Mesodermal cell (in vitro differentiated cells): ENCODE measurements at regions not wholly inside any gene's neighbourhood (a gene's known extent, or its start where the extent isn't known, plus 50 kb on each side); places are given as distances from the start of the nearest gene placed in this dataset.

Experiments
- H3K27ac ChIP-seq: 2 replicates; pipeline ENCODE4 v1.7.0; 2013; ENCODE audit warnings: mild to moderate bottlenecking, low read depth, low read length, moderate library complexity; ENCODE audit not compliant: severe bottlenecking
- H3K36me3 ChIP-seq: 2 replicates; pipeline ENCODE4 v1.7.1; 2013; ENCODE audit warnings: mild to moderate bottlenecking, low read length, moderate library complexity; ENCODE audit not compliant: control insufficient read depth, insufficient read depth
- H3K4me1 ChIP-seq: one replicate; pipeline ENCODE4 v1.7.1; 2013; ENCODE audit warnings: mild to moderate bottlenecking, low read length; ENCODE audit not compliant: insufficient read depth, control insufficient read depth, poor library complexity, severe bottlenecking
- H3K4me3 ChIP-seq: 2 replicates; pipeline ENCODE4 v1.7.0; 2013; ENCODE audit warnings: low read length, control low read depth, mild to moderate bottlenecking; ENCODE audit not compliant: insufficient read depth, poor library complexity, severe bottlenecking; ENCODE audit errors: extremely low read depth
- H3K9me3 ChIP-seq: 2 replicates; pipeline ENCODE4 v1.7.1; 2013; ENCODE audit warnings: mild to moderate bottlenecking, low read length, moderate library complexity; ENCODE audit not compliant: control insufficient read depth
- WGBS, 2 experiments: methylation state at CpG; one replicate each; pipeline ENCODE4 v1.1.5; 2013; ENCODE audit warnings: missing lambda C conversion rate in 2 of 2; ENCODE audit not compliant: insufficient coverage in 2 of 2; 5-methylcytosine and 5-hydroxymethylcytosine counted together

DNA sequence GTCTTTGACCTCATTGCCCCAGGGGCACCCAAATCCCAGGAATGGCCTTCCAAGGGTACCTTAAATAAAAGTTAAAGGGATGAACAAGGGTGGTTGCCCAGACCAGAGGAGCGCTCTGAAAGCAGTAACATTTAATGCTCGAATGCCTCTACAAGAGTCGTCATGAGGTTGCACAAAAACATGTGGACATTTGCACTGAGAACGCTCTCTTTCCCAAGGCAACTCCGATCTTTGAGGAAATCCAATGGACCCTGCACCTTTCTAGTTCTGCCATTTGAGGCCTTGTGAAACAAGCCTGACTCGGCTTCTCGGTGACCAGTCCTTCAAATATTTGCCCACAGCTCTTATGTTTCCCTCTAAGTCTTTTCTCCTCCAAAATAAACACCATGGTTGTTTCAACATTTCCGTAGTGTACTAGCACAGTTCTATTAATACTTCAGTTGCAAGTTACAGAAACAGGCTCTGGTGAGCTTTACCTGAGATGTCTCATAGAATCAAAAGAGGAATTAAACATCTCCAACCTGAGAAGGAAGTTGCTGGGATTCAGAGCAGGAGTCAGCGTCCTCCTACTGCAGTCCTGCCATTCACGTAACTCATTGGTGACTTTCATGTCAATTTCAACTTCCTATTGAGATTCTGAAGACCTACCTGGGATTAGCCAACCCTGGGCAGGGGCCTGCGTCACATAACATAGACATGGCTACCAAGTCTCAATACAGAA, 168.8 kb upstream of the RAI14 start:
- no peaks in the 10 kb centered on the region for H3K36me3 ChIP-seq
- H3K27ac ChIP-seq: peak overlapping the region; percentile 13
- H3K4me1 ChIP-seq: peaks cover 29% of the 10 kb centered on the region
- WGBS, 2 experiments: 95 to 98% methylated on average over 8 to 10 of the region's 11 CpGs
- no peaks in the 10 kb centered on the region for H3K9me3 ChIP-seq
- no peak overlapping the region for H3K4me3 ChIP-seq

DNA sequence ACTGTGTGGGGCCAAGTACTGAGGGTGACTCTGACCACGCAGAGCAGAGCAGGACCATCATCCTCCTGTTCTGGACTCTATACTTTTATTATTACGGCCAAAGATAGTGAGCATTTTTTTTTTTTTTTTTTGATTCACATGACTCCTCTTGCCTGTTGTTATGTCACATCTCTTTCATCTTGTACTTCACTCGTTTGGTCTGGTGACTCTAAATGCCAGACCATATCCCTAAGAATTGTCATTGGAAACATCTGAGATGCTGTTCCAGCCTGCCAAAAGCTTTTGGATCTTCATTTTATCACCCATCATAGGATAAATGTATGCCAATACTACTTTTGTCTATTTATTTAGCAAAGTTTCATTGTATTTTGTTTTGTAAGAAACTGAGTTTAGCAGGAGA, 168.2 kb upstream of the RAI14 start:
- H3K27ac ChIP-seq: no peak overlapping the region
- H3K9me3 ChIP-seq: no peaks in the 10 kb centered on the region
- peaks cover 29% of the 10 kb centered on the region for H3K4me1 ChIP-seq
- H3K36me3 ChIP-seq: no peaks in the 10 kb centered on the region
- no peak overlapping the region for H3K4me3 ChIP-seq
- WGBS, 2 experiments: 91 to 95% methylated on average over 1 to 2 of the region's 3 CpGs

DNA sequence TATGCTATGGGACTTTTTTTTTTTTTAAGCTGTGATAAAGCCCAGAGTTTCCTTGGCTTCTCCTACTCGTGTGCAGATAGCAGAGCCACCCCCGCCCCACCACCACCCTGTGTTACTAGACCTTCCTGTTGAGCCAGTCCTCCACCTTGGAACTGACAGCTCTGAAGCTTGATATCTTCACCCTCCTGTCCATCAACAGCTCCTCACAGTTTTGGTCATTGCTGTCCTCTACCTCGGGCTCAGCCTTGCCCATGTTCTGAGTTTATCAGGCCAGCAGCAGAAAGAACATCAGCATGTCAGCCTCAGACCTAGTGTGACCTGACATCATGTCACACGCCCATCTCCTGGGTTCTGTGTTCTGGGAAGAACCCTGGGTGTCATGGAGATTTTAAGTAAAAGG, 167.1 kb upstream of the RAI14 start:
- Histone ChIP-seq H3K27ac (no peak overlapping the region), H3K4me1 (peaks cover 29% of the 10 kb centered on the region), H3K36me3 (no peaks in the 10 kb centered on the region), H3K4me3 (no peak overlapping the region), H3K9me3 (no peaks in the 10 kb centered on the region)
- 58 to 90% methylated on average over 2 of the region's 4 CpGs for WGBS, 2 experiments

DNA sequence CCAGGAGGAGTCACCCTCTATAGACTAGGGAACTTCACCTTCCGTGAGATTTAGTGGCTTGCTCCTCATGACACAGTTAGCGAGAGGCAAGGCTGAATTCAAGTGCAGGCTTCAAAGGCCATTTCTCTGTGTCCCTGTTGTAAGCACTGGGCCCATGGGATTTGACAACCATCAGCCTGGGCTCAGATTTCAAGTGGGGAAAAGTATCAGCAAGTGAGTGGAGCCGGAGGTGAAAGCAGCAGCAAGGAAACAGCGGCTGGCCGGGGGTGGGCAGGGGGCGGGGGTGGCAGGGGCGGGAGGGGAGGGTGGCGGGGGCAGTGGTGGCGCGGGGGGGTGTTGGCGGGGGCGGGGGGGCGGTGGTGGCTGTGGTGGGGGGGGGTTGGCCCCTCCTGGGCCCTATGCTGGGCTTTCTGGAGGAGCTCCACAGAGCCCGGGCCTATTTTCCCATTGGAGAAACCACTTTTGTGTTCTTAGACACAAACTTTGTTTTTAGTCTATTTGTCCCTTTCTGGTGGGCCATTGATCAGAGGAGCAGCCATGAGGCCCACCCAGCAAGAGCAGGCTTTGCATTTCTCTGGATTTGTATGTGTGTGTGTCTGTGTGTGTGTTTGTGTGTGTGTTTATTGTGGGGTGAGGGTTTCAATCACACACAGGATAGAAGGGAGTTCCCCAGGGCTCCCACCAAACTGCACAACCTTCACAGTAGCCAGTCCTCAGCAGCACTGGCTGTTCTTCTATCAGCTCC, 165.4 kb upstream of the RAI14 start:
- H3K4me3 ChIP-seq: no peak overlapping the region
- H3K9me3 ChIP-seq: no peaks in the 10 kb centered on the region
- H3K4me1 ChIP-seq: peaks cover 29% of the 10 kb centered on the region
- H3K36me3 ChIP-seq: no peaks in the 10 kb centered on the region
- peak overlapping the region; percentile 76 for H3K27ac ChIP-seq
- WGBS, 2 experiments: 16 to 17% methylated on average over 3 of the region's 14 CpGs

DNA sequence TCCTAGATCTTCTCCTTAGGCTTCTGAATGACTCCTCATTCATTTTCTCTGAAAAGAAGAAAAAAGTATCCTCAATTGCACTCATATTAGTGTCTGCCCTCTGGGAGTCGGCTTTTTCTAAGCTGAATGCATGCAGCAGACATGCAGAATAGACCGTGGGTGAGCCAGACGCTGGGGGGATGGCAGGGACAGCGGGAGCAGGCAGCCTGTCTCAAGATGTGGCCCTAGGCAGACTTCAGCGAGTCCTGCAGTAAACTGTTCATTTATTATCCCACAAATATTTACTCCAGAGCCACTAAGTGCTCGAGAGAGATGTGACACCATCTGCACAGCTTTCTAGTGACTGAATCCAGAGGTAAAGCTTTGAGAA, 164.9 kb upstream of the RAI14 start:
- no peaks in the 10 kb centered on the region for H3K36me3 ChIP-seq
- no peak overlapping the region for H3K4me3 ChIP-seq
- H3K9me3 ChIP-seq: no peaks in the 10 kb centered on the region
- H3K27ac ChIP-seq: peak overlapping the region; percentile 76
- H3K4me1 ChIP-seq: peaks cover 29% of the 10 kb centered on the region
- 40 to 49% methylated on average over 6 of the region's 6 CpGs for WGBS, 2 experiments

DNA sequence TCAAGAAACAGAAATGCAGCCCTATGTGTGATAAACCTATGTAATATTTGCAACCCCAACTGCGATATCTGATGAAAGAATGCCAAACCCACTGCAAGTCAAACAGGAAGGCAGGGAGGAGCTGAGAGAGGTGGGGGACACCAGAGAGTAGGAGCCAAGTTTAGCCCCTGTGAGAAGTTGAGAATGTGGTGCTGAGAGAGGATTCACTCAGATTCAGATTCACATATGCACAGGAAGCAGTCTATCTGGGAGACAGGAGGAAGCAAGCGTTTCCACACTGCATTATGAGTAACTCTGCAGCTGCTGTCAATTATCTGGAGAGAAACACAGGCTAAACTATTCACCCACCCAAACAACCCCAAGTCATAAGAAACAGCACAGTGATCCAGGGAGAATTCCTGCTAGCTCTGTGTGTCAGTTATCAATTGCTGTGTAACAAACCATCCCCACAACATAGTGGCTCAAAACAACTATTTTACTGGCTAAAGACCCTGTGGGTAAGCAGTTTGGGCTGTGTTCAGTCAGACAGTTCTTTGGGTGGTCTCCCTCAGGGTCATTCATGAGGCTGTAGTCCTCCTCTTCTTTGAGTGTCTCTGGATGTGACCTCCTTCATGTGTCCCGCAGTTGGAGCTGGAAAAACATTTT, 161.9 kb upstream of the RAI14 start:
- H3K9me3 ChIP-seq: no peaks in the 10 kb centered on the region
- no peak overlapping the region for H3K27ac ChIP-seq
- H3K4me1 ChIP-seq: peaks cover 27% of the 10 kb centered on the region
- H3K4me3 ChIP-seq: no peak overlapping the region
- no peaks in the 10 kb centered on the region for H3K36me3 ChIP-seq
- 100% methylated on average over 1 of the region's 3 CpGs for WGBS, 2 experiments

DNA sequence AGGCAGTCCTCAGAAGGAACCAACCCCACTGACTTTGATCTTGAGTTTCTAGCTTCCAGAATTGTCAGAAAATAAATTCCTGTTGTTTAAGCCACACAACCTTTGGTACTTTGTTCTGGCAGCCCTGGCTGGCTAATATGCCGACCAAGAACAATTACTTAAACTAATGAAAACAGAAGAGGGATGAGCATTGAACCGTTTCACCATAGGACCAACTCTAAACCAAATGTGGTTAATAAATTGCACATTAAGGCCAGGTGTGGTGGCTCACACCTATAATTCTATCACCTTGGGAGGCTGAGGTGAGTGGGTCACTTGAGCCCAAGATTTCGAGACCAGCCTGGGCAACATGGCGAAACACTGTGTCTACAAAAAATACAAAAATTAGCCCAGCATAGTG, 160.9 kb upstream of the RAI14 start:
- Histone ChIP-seq H3K9me3 (no peaks in the 10 kb centered on the region), H3K36me3 (no peaks in the 10 kb centered on the region), H3K4me1 (peaks cover 30% of the 10 kb centered on the region), H3K4me3 (no peak overlapping the region), H3K27ac (no peak overlapping the region)
- 88 to 93% methylated on average over 3 to 4 of the region's 4 CpGs for WGBS, 2 experiments

DNA sequence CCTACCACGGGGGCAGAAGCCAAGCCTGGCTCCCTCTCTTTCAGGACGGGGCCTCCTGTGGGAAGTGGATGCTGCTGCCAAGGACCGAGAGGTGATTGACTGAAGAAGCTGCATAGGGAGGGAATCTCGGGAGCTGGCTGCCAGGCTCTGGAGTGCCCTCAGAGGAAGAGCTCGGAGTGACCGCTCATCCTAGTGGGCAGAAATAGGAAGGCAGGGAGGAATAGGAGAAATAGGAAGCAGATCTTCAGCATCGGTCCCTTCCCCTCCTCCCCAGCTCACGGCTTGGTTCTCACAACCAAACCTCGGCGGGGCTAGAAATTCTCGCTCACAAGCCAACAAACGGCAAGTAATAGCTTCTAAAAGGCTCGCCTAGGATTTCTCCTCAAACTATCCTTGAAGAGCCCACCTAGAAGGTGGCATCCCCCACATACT, 159.9 kb upstream of the RAI14 start:
- Histone ChIP-seq H3K36me3 (no peaks in the 10 kb centered on the region), H3K27ac (no peak overlapping the region), H3K4me1 (peaks cover 21% of the 10 kb centered on the region), H3K4me3 (no peak overlapping the region), H3K9me3 (no peaks in the 10 kb centered on the region)
- 75 to 78% methylated on average over 10 to 11 of the region's 13 CpGs for WGBS, 2 experiments

DNA sequence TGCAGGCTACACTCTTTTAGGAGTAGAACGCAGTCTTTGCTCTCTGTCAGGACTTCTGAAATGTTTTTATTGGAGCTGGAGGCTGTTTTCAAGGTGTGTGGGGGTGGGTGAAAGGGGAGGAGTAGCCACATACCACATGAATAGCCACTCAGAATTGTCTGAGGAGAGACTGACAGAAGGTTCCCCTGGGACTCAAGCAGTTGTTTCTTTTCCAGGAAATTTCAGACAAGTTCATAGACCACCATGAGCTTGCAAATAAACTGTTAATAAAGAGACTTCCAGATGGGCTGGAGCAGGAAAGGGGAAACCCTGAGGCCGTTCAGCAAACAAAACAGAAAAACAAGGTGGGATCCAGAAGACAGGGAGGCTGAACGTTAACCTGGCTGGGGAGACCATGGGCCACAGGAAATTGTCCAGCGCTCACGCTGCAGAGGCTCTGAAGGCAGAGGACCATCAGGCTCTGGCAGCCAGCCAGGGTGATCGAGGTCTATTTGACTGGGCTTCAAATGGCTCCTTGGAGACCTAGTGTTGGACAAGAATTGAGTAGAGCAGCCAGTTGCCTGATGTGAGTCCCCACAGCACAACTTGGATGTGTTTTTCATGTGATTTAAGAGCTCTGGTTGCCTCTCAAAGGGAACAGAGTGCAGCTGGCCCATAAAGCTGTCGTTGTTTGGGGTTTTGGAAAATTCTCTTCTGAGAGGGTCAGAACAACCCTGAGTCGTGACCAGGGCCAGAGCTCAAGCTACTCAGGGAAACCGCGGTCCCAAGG, 159.2 kb upstream of the RAI14 start:
- Histone ChIP-seq H3K36me3 (no peaks in the 10 kb centered on the region), H3K4me3 (no peak overlapping the region), H3K27ac (no peak overlapping the region), H3K9me3 (no peaks in the 10 kb centered on the region), H3K4me1 (peaks cover 18% of the 10 kb centered on the region)
- WGBS, 2 experiments: 90 to 95% methylated on average over 8 to 9 of the region's 10 CpGs

DNA sequence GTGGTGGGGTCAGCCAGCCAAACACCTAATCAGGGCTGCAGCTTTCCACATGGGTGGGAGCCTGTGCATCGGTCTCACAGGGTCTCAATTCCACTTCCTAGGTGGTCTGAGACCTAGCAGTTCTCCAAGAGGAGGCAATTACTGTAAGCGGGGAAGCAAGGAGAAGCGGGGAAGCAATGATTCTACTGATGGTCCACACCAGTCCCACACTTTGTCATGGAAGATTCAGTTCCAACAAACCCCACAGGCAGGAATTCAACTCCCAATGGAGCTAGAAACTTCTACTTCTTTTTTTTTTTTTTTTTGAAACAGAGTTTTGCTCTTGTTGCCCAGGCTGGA, 158.7 kb upstream of the RAI14 start:
- Histone ChIP-seq H3K36me3 (no peaks in the 10 kb centered on the region), H3K4me1 (peaks cover 18% of the 10 kb centered on the region)
- 89 to 100% methylated on average over 3 of the region's 3 CpGs for WGBS, 2 experiments

More for the DNA sequence above, 158.7 kb upstream of the RAI14 start:
- Histone ChIP-seq H3K27ac (no peak overlapping the region), H3K4me3 (no peak overlapping the region), H3K9me3 (no peaks in the 10 kb centered on the region)
